ENCODE measurements at regions not wholly inside any gene's neighbourhood (a gene's known extent, or its start where the extent isn't known, plus 50 kb on each side); places are given as distances from the start of the nearest gene placed in this dataset.
"Not testable (repeated sequence)": the region's sequence is repeated elsewhere in the genome, so short reads cannot be mapped to it uniquely, and the experiment has no call there.

DNA sequence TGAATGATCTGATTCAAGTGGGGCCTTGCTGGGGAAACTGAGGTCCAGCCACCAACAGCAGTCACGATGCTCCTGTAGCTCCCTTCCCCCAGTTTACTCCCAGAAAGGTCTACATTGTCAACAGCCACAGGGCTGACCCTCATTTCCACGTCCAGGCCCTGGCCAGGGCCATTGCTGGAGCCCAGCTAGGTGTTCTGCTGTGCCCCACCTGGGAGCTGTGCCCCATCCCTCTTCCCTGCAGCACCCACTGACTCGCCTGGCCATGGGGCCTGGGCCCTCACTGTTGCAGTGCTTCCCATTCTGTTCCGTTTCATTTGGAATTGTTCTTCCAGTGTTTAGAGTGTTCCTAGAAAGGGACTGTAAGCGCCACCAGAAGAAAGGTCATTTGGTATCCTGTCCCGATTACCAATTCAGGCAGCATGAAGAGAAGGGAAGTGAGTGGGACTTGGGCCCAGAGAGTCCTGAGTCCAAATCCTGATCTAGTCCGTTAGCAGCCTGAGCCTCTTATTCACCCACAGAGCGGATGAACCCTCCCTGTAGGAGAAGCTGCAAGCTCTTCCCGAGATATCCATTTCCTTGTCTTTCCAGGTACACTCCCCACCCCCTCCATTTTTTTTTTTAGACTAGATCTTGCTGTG is 73.1 kb upstream of the HPCAL1 start:
- ATAC-seq (ENCODE audit: low read depth) (no peak), DNase-seq (no peak)
- POLR2A ChIA-PET = no interaction called here
- H3K79me2 ChIP-seq (ENCODE audit: control insufficient read depth, insufficient read depth, low read length) = no peaks in the 10 kb centered on the region
- no peak overlapping the region for H3K27ac ChIP-seq (ENCODE audit: low read length in 2 of 2)
- Mint-ChIP-seq H3K4me3 (no peak overlapping the region), H3K27ac (no peak overlapping the region), H3K9me3 (ENCODE audit: insufficient read depth) (no peaks in the 10 kb centered on the region), H3K4me1 (no peaks in the 10 kb centered on the region), H3K27me3 (peaks cover 9% of the 10 kb centered on the region)
- no peaks in the 10 kb centered on the region for H3K4me1 ChIP-seq (ENCODE audit: control insufficient read depth in 2 of 2, insufficient read depth in 2 of 2, low read length in 2 of 2)
- peaks cover 0 to 5% (median 2%) of the 10 kb centered on the region in 4 experiments for H3K27me3 ChIP-seq (replicated peaks in 1 of 4; ENCODE audit: control extremely low read depth in 1 of 4, control insufficient read depth in 3 of 4, insufficient read depth in 4 of 4, low read length in 3 of 4)
- H3K36me3 ChIP-seq (replicated peaks in 1 of 2; ENCODE audit: control extremely low read depth in 1 of 2, control insufficient read depth in 1 of 2, extremely low read depth in 1 of 2, insufficient read depth in 2 of 2, low read length in 1 of 2) = no peaks in the 10 kb centered on the region
- H3K9ac ChIP-seq (ENCODE audit: low read length) = no peak overlapping the region
- H3K4me3 ChIP-seq (ENCODE audit: control extremely low read depth in 1 of 5, extremely low read depth in 1 of 5, insufficient read depth in 1 of 5, low read depth in 2 of 5, low read length in 4 of 5) = no peak overlapping the region
- intact Hi-C loops (cut with micrococcal nuclease) = no loop called here
- CTCF ChIA-PET = no interaction called here
- H3K9me3 ChIP-seq (ENCODE audit: control extremely low read depth in 1 of 3, control insufficient read depth in 2 of 3, insufficient read depth in 1 of 3, low read length in 2 of 3) = peaks cover 0 to 9% (median 0%) of the 10 kb centered on the region in 3 donors
- WGBS (ENCODE audit: insufficient coverage) = 93% methylated on average over 8 of the region's 9 CpGs
- TF ChIP-seq EZH2 (IDR thresholded peaks at IDR 0.05; ENCODE audit: borderline replicate concordance, insufficient read depth, low read depth, low read length, poor library complexity, severe bottlenecking) = no peak
- TF ChIP-seq, protein P1, sequence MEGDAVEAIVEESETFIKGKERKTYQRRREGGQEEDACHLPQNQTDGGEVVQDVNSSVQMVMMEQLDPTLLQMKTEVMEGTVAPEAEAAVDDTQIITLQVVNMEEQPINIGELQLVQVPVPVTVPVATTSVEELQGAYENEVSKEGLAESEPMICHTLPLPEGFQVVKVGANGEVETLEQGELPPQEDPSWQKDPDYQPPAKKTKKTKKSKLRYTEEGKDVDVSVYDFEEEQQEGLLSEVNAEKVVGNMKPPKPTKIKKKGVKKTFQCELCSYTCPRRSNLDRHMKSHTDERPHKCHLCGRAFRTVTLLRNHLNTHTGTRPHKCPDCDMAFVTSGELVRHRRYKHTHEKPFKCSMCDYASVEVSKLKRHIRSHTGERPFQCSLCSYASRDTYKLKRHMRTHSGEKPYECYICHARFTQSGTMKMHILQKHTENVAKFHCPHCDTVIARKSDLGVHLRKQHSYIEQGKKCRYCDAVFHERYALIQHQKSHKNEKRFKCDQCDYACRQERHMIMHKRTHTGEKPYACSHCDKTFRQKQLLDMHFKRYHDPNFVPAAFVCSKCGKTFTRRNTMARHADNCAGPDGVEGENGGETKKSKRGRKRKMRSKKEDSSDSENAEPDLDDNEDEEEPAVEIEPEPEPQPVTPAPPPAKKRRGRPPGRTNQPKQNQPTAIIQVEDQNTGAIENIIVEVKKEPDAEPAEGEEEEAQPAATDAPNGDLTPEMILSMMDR (IDR thresholded peaks at IDR 0.05) = no peak
- no peak overlapping the region for H2AFZ ChIP-seq (ENCODE audit: insufficient read depth, low read depth, low read length, poor library complexity, severe bottlenecking)
- H4K20me1 ChIP-seq (ENCODE audit: control insufficient read depth, insufficient read depth, low read length, poor library complexity, severe bottlenecking) = no peaks in the 10 kb centered on the region
- no peak overlapping the region for H3K4me2 ChIP-seq (replicated peaks; ENCODE audit: low read depth, low read length, poor library complexity, severe bottlenecking)

GRCh38 chr2:10230499-10230898 is 72.2 kb upstream of the HPCAL1 start:
- Histone ChIP-seq H3K4me3 (ENCODE audit: control extremely low read depth in 1 of 5, extremely low read depth in 1 of 5, insufficient read depth in 1 of 5, low read depth in 2 of 5, low read length in 4 of 5) (no peak overlapping the region), H3K27me3 (replicated peaks in 1 of 4; ENCODE audit: control extremely low read depth in 1 of 4, control insufficient read depth in 3 of 4, insufficient read depth in 4 of 4, low read length in 3 of 4) (peaks cover 0 to 5% (median 2%) of the 10 kb centered on the region in 4 experiments), H3K4me2 (replicated peaks; ENCODE audit: low read depth, low read length, poor library complexity, severe bottlenecking) (no peak overlapping the region), H4K20me1 (ENCODE audit: control insufficient read depth, insufficient read depth, low read length, poor library complexity, severe bottlenecking) (no peaks in the 10 kb centered on the region), H2AFZ (ENCODE audit: insufficient read depth, low read depth, low read length, poor library complexity, severe bottlenecking) (no peak overlapping the region), H3K79me2 (ENCODE audit: control insufficient read depth, insufficient read depth, low read length) (no peaks in the 10 kb centered on the region), H3K9ac (ENCODE audit: low read length) (no peak overlapping the region), H3K9me3 (ENCODE audit: control extremely low read depth in 1 of 3, control insufficient read depth in 2 of 3, insufficient read depth in 1 of 3, low read length in 2 of 3) (peaks cover 0 to 9% (median 0%) of the 10 kb centered on the region in 3 donors), H3K36me3 (replicated peaks in 1 of 2; ENCODE audit: control extremely low read depth in 1 of 2, control insufficient read depth in 1 of 2, extremely low read depth in 1 of 2, insufficient read depth in 2 of 2, low read length in 1 of 2) (no peaks in the 10 kb centered on the region), H3K27ac (ENCODE audit: low read length in 2 of 2) (no peak overlapping the region), H3K4me1 (ENCODE audit: control insufficient read depth in 2 of 2, insufficient read depth in 2 of 2, low read length in 2 of 2) (no peaks in the 10 kb centered on the region)
- H3K4me3 Mint-ChIP-seq = no peak overlapping the region
- ChIA-PET CTCF (no interaction called here), POLR2A (no interaction called here)
- 100% methylated on average over 1 of the region's 5 CpGs for WGBS (ENCODE audit: insufficient coverage)
- H3K4me1 Mint-ChIP-seq = no peaks in the 10 kb centered on the region
- ATAC-seq (ENCODE audit: low read depth) = no peak
- DNase-seq = no peak
- intact Hi-C loops (cut with micrococcal nuclease) = no loop called here
- H3K27me3 Mint-ChIP-seq = peaks cover 9% of the 10 kb centered on the region
- no peaks in the 10 kb centered on the region for H3K9me3 Mint-ChIP-seq (ENCODE audit: insufficient read depth)
- H3K27ac Mint-ChIP-seq = no peak overlapping the region
- TF ChIP-seq EZH2 (IDR thresholded peaks at IDR 0.05; ENCODE audit: borderline replicate concordance, insufficient read depth, low read depth, low read length, poor library complexity, severe bottlenecking) = no peak
- TF ChIP-seq, protein P1 (IDR thresholded peaks at IDR 0.05) = no peak

DNA sequence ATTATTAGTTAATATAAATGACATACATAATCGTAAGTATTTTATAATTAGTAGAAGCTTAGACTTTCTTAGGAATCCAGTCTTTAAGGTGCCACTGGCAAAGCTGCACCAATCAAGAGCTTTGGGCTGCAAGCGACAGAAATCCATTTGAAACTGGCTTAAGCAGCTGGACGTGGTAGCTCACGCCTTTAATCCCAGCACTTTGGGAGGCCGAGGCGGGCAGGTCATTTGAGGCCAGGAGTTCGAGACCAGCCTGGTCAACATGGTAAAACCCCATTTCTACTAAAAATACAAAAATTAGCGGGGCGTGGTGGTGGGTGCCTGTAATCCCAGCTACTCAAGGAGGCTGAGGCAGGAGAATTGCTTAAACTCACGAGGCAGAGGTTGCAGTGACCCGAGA is 71.8 kb upstream of the HPCAL1 start:
- H3K27ac ChIP-seq (ENCODE audit: low read length in 2 of 2); CTCF ChIA-PET; intact Hi-C loops (cut with micrococcal nuclease); H3K9me3 Mint-ChIP-seq (ENCODE audit: insufficient read depth); H3K27me3 Mint-ChIP-seq; ATAC-seq (ENCODE audit: low read depth); H3K9ac ChIP-seq (ENCODE audit: low read length); H3K4me1 ChIP-seq (ENCODE audit: control insufficient read depth in 2 of 2, insufficient read depth in 2 of 2, low read length in 2 of 2); H3K4me3 ChIP-seq (ENCODE audit: control extremely low read depth in 1 of 5, extremely low read depth in 1 of 5, insufficient read depth in 1 of 5, low read depth in 2 of 5, low read length in 4 of 5); H3K27me3 ChIP-seq (replicated peaks in 1 of 4; ENCODE audit: control extremely low read depth in 1 of 4, control insufficient read depth in 3 of 4, insufficient read depth in 4 of 4, low read length in 3 of 4); H3K79me2 ChIP-seq (ENCODE audit: control insufficient read depth, insufficient read depth, low read length); DNase-seq; H4K20me1 ChIP-seq (ENCODE audit: control insufficient read depth, insufficient read depth, low read length, poor library complexity, severe bottlenecking); POLR2A ChIA-PET; H3K27ac Mint-ChIP-seq; H3K9me3 ChIP-seq (ENCODE audit: control extremely low read depth in 1 of 3, control insufficient read depth in 2 of 3, insufficient read depth in 1 of 3, low read length in 2 of 3); H2AFZ ChIP-seq (ENCODE audit: insufficient read depth, low read depth, low read length, poor library complexity, severe bottlenecking); H3K4me2 ChIP-seq (replicated peaks; ENCODE audit: low read depth, low read length, poor library complexity, severe bottlenecking); H3K4me1 Mint-ChIP-seq; H3K36me3 ChIP-seq (replicated peaks in 1 of 2; ENCODE audit: control extremely low read depth in 1 of 2, control insufficient read depth in 1 of 2, extremely low read depth in 1 of 2, insufficient read depth in 2 of 2, low read length in 1 of 2); H3K4me3 Mint-ChIP-seq: not testable (repeated sequence)
- WGBS (ENCODE audit: insufficient coverage) = 91% methylated on average over 6 of the region's 11 CpGs

Data from B cell (primary cell).